DOHH2 (cell line): ENCODE measurements at regions not wholly inside any gene's neighbourhood (a gene's known extent, or its start where the extent isn't known, plus 50 kb on each side); places are given as distances from the start of the nearest gene placed in this dataset.

ENCODE experiments used
- EZH2phosphoT487 ChIP-seq: fragments of 200-600 bp; sonication (generic); IDR thresholded peaks from 2 replicates; pipeline ENCODE4 v1.6.1; 2017; ENCODE audit warnings: borderline replicate concordance, mild to moderate bottlenecking, antibody characterized with exemption, low read length, moderate library complexity, mixed read lengths
- TF ChIP-seq, protein P1 (sequence below): fragments of 200-600 bp; sonication (generic); IDR thresholded peaks from one replicate; pipeline ENCODE4 v1.5.1; 2014; ENCODE audit warnings: antibody characterized with exemption, mild to moderate bottlenecking, low read depth, low read length; ENCODE audit not compliant: poor library complexity, severe bottlenecking

DNA sequence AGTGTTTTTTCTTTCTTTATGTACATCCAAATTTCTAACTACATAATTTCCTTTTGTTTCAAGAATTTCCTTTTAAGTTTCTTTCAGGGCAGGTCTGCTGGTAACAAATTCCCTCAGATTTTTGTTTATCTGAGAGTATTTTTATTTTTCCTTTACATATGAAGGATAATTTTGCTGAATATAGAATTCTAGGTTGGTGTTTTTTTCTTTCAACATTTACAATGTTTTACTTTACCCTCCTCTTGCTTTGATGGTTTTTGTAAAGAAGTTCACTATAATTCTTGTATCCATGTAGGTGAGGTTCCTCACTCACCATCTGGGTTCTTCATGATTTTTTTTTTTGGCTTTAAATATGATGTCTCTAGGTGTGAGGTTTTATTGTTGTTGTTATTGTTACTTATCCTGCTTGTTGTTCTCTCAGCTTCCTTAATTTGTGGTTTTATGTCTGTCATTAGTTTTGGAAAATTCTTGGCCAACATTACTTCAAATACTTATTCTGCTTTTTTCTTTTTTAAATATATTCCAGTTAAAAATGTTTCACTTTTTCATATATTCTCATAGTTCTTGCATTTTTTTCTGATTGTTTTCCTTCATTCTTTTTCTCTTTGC lies 580.1 kb upstream of the CITED2 start:
- TF ChIP-seq, protein P1, sequence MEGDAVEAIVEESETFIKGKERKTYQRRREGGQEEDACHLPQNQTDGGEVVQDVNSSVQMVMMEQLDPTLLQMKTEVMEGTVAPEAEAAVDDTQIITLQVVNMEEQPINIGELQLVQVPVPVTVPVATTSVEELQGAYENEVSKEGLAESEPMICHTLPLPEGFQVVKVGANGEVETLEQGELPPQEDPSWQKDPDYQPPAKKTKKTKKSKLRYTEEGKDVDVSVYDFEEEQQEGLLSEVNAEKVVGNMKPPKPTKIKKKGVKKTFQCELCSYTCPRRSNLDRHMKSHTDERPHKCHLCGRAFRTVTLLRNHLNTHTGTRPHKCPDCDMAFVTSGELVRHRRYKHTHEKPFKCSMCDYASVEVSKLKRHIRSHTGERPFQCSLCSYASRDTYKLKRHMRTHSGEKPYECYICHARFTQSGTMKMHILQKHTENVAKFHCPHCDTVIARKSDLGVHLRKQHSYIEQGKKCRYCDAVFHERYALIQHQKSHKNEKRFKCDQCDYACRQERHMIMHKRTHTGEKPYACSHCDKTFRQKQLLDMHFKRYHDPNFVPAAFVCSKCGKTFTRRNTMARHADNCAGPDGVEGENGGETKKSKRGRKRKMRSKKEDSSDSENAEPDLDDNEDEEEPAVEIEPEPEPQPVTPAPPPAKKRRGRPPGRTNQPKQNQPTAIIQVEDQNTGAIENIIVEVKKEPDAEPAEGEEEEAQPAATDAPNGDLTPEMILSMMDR = no peak
- TF ChIP-seq EZH2phosphoT487 = no peak
